H1 (cell line): ENCODE measurements at regions not wholly inside any gene's neighbourhood (a gene's known extent, or its start where the extent isn't known, plus 50 kb on each side); places are given as distances from the start of the nearest gene placed in this dataset.

ENCODE experiments used
- CTCF ChIA-PET: fragments of 300-600 bp; sonication (Branson Sonifier 250); formaldehyde crosslinking; loops from one replicate; lab custom pipeline; 2021; ENCODE audit not compliant: partially characterized antibody; lab: Charles Lee
- POLR2A ChIA-PET: fragments of 300-600 bp; sonication (Branson Sonifier 250); formaldehyde crosslinking; loops from one replicate; lab custom pipeline; 2021; ENCODE audit warnings: inconsistent platforms; ENCODE audit not compliant: partially characterized antibody; lab: Charles Lee
- DNase-seq, 2 experiments: peaks; one replicate each; pipeline versions ENCODE4 v3.0.0 to v3.0.0-alpha.2; 2010 to 2022; ENCODE audit warnings: low spot score in 2 of 2, low read depth in 1 of 2, mixed read lengths in 1 of 2
- FAIRE-seq: peaks from 2 replicates; lab custom pipeline; 2011; peaks lifted over from hg19 to GRCh38; lab: Jason Lieb, UNC
- H2AFZ ChIP-seq: 2 replicates; pipeline ENCODE4 v1.8.1; 2012; ENCODE audit warnings: low read length, inconsistent platforms
- H2AK5ac ChIP-seq: 2 replicates; pipeline ENCODE4 v1.6.1; 2013; ENCODE audit warnings: low read depth, low read length
- H2BK120ac ChIP-seq: replicated peaks from 2 replicates; pipeline ENCODE3; 2013; ENCODE audit warnings: low read depth, low read length, inconsistent platforms
- H2BK12ac ChIP-seq: 2 replicates; pipeline ENCODE4 v1.6.1; 2013; ENCODE audit warnings: low read depth, low read length
- H2BK15ac ChIP-seq: 2 replicates; pipeline ENCODE4 v1.6.1; 2013; ENCODE audit warnings: low read length
- H2BK20ac ChIP-seq: 2 replicates; pipeline ENCODE4 v1.6.1; 2013; ENCODE audit warnings: low read length
- H2BK5ac ChIP-seq: 2 replicates; pipeline ENCODE4 v1.6.1; 2013; ENCODE audit warnings: low read depth, low read length
- H3K14ac ChIP-seq: 2 replicates; pipeline ENCODE4 v1.6.1; 2013; ENCODE audit warnings: inconsistent platforms; ENCODE audit not compliant: insufficient read length
- H3K18ac ChIP-seq: 2 replicates; pipeline ENCODE4 v1.6.1; 2013; ENCODE audit warnings: low read length; ENCODE audit errors: extremely low read depth
- H3K23ac ChIP-seq: 2 replicates; pipeline ENCODE4 v1.6.1; 2013; ENCODE audit warnings: inconsistent platforms; ENCODE audit not compliant: insufficient read length
- H3K23me2 ChIP-seq: 2 replicates; pipeline ENCODE4 v1.6.1; 2013; ENCODE audit warnings: low read depth, low read length
- H3K27ac ChIP-seq: 2 replicates; pipeline ENCODE4 v1.6.1; 2011; ENCODE audit warnings: low read depth, low read length, inconsistent platforms
- H3K27me3 ChIP-seq, 4 experiments: replicated peaks in 1 of 4; 1 replicate in 1 of 4; 2 replicates in 3 of 4; pipeline versions ENCODE4 v1.6.1 to v1.8.1; 2011 to 2013; ENCODE audit warnings: low read length in 3 of 4, mild to moderate bottlenecking in 3 of 4, inconsistent platforms in 2 of 4, mixed read lengths in 2 of 4, moderate library complexity in 1 of 4; ENCODE audit not compliant: control insufficient read depth in 3 of 4, insufficient read depth in 3 of 4; ENCODE audit errors: extremely low read depth in 1 of 4
- H3K36me3 ChIP-seq, 4 experiments: 2 replicates each; pipeline versions ENCODE4 v1.6.1 to v1.8.1; 2011 to 2013; ENCODE audit warnings: mild to moderate bottlenecking in 4 of 4, low read length in 3 of 4, moderate library complexity in 2 of 4, control low read depth in 1 of 4, inconsistent platforms in 1 of 4; ENCODE audit not compliant: insufficient read depth in 4 of 4, control insufficient read depth in 2 of 4
- H3K4ac ChIP-seq: replicated peaks from 2 replicates; pipeline ENCODE3; 2013; ENCODE audit warnings: low read length, low read depth, mixed read lengths, inconsistent platforms; ENCODE audit not compliant: insufficient read length
- H3K4me1 ChIP-seq, 4 experiments: replicated peaks in 1 of 4; 1 replicate in 1 of 4; 2 replicates in 3 of 4; pipeline versions ENCODE4 v1.6.1 to v1.8.1; 2011 to 2013; ENCODE audit warnings: low read length in 3 of 4, inconsistent platforms in 2 of 4, mixed read lengths in 1 of 4; ENCODE audit not compliant: insufficient read depth in 4 of 4, control insufficient read depth in 3 of 4
- H3K4me2 ChIP-seq, 2 experiments: 2 replicates each; pipeline versions ENCODE4 v1.6.1 to v1.8.1; 2011 to 2013; ENCODE audit warnings: low read depth in 2 of 2, low read length in 2 of 2, control low read depth in 1 of 2, inconsistent platforms in 1 of 2, mild to moderate bottlenecking in 1 of 2; ENCODE audit not compliant: insufficient read depth in 1 of 2
- H3K4me3 ChIP-seq, 4 experiments: fragments of 200-600, 300-600 bp in 1 of 4; sonication (generic), shearing (Covaris generic), sonication (Bioruptor Twin) in 1 of 4; 2 replicates each; pipeline versions ENCODE4 v1.5.1 to v1.8.1; 2011 to 2016; ENCODE audit warnings: low read length in 4 of 4, low read depth in 3 of 4, control low read depth in 2 of 4, inconsistent platforms in 2 of 4, mild to moderate bottlenecking in 2 of 4, mixed read lengths in 1 of 4, moderate library complexity in 1 of 4; ENCODE audit not compliant: insufficient read depth in 2 of 4; ENCODE audit errors: extremely low read depth in 1 of 4
- H3K56ac ChIP-seq: replicated peaks from 2 replicates; pipeline ENCODE3; 2013; ENCODE audit warnings: low read depth, mild to moderate bottlenecking, mixed read lengths, low read length, inconsistent platforms; ENCODE audit not compliant: insufficient read length
- H3K79me1 ChIP-seq: 2 replicates; pipeline ENCODE4 v1.6.1; 2013; ENCODE audit warnings: low read depth, low read length, control low read depth
- H3K79me2 ChIP-seq, 2 experiments: 2 replicates each; pipeline versions ENCODE4 v1.6.1 to v1.8.1; 2012 to 2013; ENCODE audit warnings: low read length in 2 of 2, mild to moderate bottlenecking in 2 of 2, inconsistent platforms in 1 of 2; ENCODE audit not compliant: insufficient read depth in 2 of 2, control insufficient read depth in 1 of 2
- H3K9ac ChIP-seq, 4 experiments: replicated peaks in 1 of 4; 1 replicate in 1 of 4; 2 replicates in 3 of 4; pipeline versions ENCODE4 v1.6.1 to v1.8.1; 2011 to 2013; ENCODE audit warnings: low read depth in 3 of 4, low read length in 3 of 4, control low read depth in 2 of 4, mild to moderate bottlenecking in 2 of 4, moderate library complexity in 2 of 4, inconsistent platforms in 1 of 4; ENCODE audit errors: extremely low read depth in 1 of 4
- H3K9me3 ChIP-seq, 2 experiments: 2 replicates each; pipeline versions ENCODE4 v1.6.1 to v1.8.1; 2012 to 2013; ENCODE audit warnings: mild to moderate bottlenecking in 2 of 2, moderate library complexity in 2 of 2, control low read depth in 1 of 2, inconsistent platforms in 1 of 2, low read depth in 1 of 2, low read length in 1 of 2, mixed read lengths in 1 of 2; ENCODE audit not compliant: insufficient read depth in 2 of 2
- H4K20me1 ChIP-seq, 2 experiments: replicated peaks in 1 of 2; 2 replicates each; pipeline versions ENCODE3 to v1.8.1; 2011 to 2013; ENCODE audit warnings: inconsistent platforms in 2 of 2, low read length in 2 of 2, mild to moderate bottlenecking in 1 of 2; ENCODE audit not compliant: insufficient read depth in 2 of 2, control insufficient read depth in 1 of 2
- H4K5ac ChIP-seq: 2 replicates; pipeline ENCODE4 v1.6.1; 2013; ENCODE audit warnings: low read length, low read depth, mixed read lengths, inconsistent platforms; ENCODE audit not compliant: insufficient read length
- H4K8ac ChIP-seq: 2 replicates; pipeline ENCODE4 v1.8.0; 2013; ENCODE audit warnings: mild to moderate bottlenecking, moderate library complexity, low read length, inconsistent platforms; ENCODE audit not compliant: insufficient read depth; ENCODE audit errors: extremely low read depth
- H4K91ac ChIP-seq: replicated peaks from 2 replicates; pipeline ENCODE3; 2013; ENCODE audit warnings: low read length, mixed read lengths, inconsistent platforms; ENCODE audit not compliant: insufficient read length
- CHD1 ChIP-seq: IDR thresholded peaks from 2 replicates; pipeline ENCODE4 v1.6.1; 2012; ENCODE audit warnings: low read depth, low read length, improper control_type of control experiment
- CHD2 ChIP-seq: IDR thresholded peaks from 2 replicates; pipeline ENCODE4 v1.6.1; 2012; ENCODE audit warnings: low read length, improper control_type of control experiment
- EZH2 ChIP-seq: fragments of 200-600 bp; sonication (generic); IDR thresholded peaks from 2 replicates; pipeline ENCODE4 v1.7.1; 2012; ENCODE audit warnings: low read depth, mild to moderate bottlenecking, moderate library complexity, low read length, inconsistent platforms; ENCODE audit not compliant: severe bottlenecking
- HDAC6 ChIP-seq: IDR thresholded peaks from one replicate; pipeline ENCODE4 v1.7.1; 2012; ENCODE audit warnings: low read depth, mild to moderate bottlenecking, inconsistent platforms, low read length, moderate library complexity
- KDM5A ChIP-seq: fragments of 200-600 bp; IDR thresholded peaks from 2 replicates; pipeline ENCODE4 v1.7.1; 2012; ENCODE audit warnings: mild to moderate bottlenecking, low read length, inconsistent platforms, mixed read lengths
- PHF8 ChIP-seq: fragments of 200-600 bp; sonication (generic); conservative IDR thresholded peaks from 2 replicates; pipeline ENCODE4 v1.7.1; 2012; ENCODE audit warnings: low read depth, mild to moderate bottlenecking, inconsistent platforms, low read length, moderate library complexity
- RXRA ChIP-seq: IDR thresholded peaks from 2 replicates; pipeline ENCODE4 v1.6.1; 2011; ENCODE audit warnings: low read depth, mild to moderate bottlenecking, low read length, moderate library complexity; ENCODE audit not compliant: insufficient read depth
- SIX5 ChIP-seq: IDR thresholded peaks from 2 replicates; pipeline ENCODE4 v1.6.1; 2011; ENCODE audit warnings: mild to moderate bottlenecking, low read depth, low read length
- SP1 ChIP-seq: IDR thresholded peaks from 2 replicates; pipeline ENCODE4 v1.6.1; 2011; ENCODE audit warnings: low read depth, low read length
- SRF ChIP-seq: IDR thresholded peaks from 2 replicates; pipeline ENCODE4 v1.6.1; 2011; ENCODE audit warnings: mild to moderate bottlenecking, low read depth, low read length, moderate library complexity
- ZNF274 ChIP-seq: IDR thresholded peaks from 2 replicates; pipeline ENCODE4 v1.7.0; 2012; ENCODE audit warnings: low read length, borderline replicate concordance; ENCODE audit errors: extremely low read depth
- WGBS, 2 experiments: shearing (Covaris generic) in 1 of 2; methylation state at CpG; one replicate each; pipeline versions ENCODE4 v1.1.6 to v1.1.7; 2013 to 2015; ENCODE audit warnings: low lambda C conversion rate in 2 of 2, mixed read lengths in 2 of 2, inconsistent platforms in 1 of 2, low coverage in 1 of 2, missing lambda C conversion rate in 1 of 2; ENCODE audit not compliant: insufficient replicate concordance in 2 of 2, insufficient coverage in 1 of 2, insufficient read length in 1 of 2; ENCODE audit errors: extremely low coverage in 1 of 2, missing lambda C conversion rate in 1 of 2; 5-methylcytosine and 5-hydroxymethylcytosine counted together
- TF ChIP-seq, protein P1 (sequence below), 3 experiments: IDR thresholded peaks; 1 replicate in 2 of 3; 2 replicates in 1 of 3; pipeline versions ENCODE4 v1.5.1 to v1.6.1; 2011; ENCODE audit warnings: low read length in 3 of 3, mild to moderate bottlenecking in 3 of 3, inconsistent platforms in 2 of 3, low read depth in 1 of 3, moderate library complexity in 1 of 3; ENCODE audit not compliant: insufficient read depth in 1 of 3; ENCODE audit errors: control extremely low read depth in 1 of 3

DNA sequence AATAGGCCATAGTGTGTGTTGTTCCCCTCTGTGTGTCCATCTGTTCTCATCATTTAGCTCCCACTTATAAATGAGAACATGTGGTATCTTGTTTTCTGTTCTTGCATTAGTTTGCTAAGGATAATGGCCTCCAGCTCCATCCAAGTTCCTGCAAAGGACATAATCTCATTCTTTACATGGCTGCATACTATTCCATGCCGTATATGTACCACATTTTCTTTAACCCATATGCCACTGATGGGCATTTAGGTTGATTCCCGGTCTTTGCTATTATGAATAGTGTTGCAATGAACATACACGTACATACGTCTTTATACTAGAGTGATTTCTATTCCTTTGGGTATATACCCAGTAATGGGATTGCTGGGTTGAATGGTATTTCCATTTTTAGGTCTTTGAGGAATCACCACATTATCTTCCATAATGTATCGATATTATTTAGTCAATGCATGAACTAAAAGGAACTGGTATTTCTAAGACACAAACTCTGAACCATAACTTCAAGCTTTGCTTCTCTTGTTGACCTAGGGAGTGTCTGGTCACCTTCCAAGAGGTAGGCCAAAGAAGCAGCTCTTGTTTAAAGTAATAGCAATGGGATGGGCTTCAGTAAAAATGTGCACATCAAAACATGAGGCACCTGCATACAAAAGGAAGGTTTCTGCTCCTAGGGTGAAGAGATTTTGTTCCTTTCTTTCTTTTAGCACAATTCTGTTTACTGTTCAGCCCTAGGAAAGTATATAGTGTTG, 343.0 kb upstream of the ARID1B start:
- Histone ChIP-seq H3K36me3 (no peaks in the 10 kb centered on the region), H3K14ac (no peak overlapping the region), H3K18ac (no peak overlapping the region), H4K20me1 (no peaks in the 10 kb centered on the region), H4K91ac (no peak overlapping the region), H3K56ac (no peak overlapping the region), H2BK20ac (no peak overlapping the region), H3K27ac (no peak overlapping the region), H2BK120ac (no peak overlapping the region), H3K79me1 (no peaks in the 10 kb centered on the region), H2BK5ac (no peak overlapping the region), H3K4ac (no peak overlapping the region), H2AK5ac (no peak overlapping the region), H3K27me3 (no peaks in the 10 kb centered on the region), H2AFZ (no peak overlapping the region), H3K23me2 (no peaks in the 10 kb centered on the region), H2BK15ac (no peak overlapping the region), H2BK12ac (no peak overlapping the region), H3K9me3 (no peaks in the 10 kb centered on the region), H4K5ac (no peak overlapping the region), H3K4me3 (no peak overlapping the region), H4K8ac (no peak overlapping the region), H3K23ac (no peak overlapping the region), H3K4me2 (no peak overlapping the region), H3K4me1 (no peaks in the 10 kb centered on the region), H3K79me2 (no peaks in the 10 kb centered on the region), H3K9ac (no peak overlapping the region)
- ChIA-PET POLR2A (no interaction called here), CTCF (interaction anchor here (1.6 kb wide), 1 partner anchor 16 kb away, joined by 4 read pairs; no protein-coding TSS in a partner anchor)
- no peak for DNase-seq
- FAIRE-seq = no peak
- 91% methylated on average over 5 of the region's 5 CpGs; no CpG with 5 or more reads in 1 of the 2 experiments for WGBS, 2 experiments
- no peak for TF ChIP-seq KDM5A
- no peak for TF ChIP-seq SP1
- no peak for TF ChIP-seq CHD1
- no peak for TF ChIP-seq CHD2
- no peak for TF ChIP-seq ZNF274
- no peak for TF ChIP-seq SIX5
- TF ChIP-seq SRF = no peak
- TF ChIP-seq EZH2 = no peak
- no peak for TF ChIP-seq RXRA
- no peak for TF ChIP-seq PHF8
- TF ChIP-seq HDAC6 = no peak
- TF ChIP-seq, protein P1, sequence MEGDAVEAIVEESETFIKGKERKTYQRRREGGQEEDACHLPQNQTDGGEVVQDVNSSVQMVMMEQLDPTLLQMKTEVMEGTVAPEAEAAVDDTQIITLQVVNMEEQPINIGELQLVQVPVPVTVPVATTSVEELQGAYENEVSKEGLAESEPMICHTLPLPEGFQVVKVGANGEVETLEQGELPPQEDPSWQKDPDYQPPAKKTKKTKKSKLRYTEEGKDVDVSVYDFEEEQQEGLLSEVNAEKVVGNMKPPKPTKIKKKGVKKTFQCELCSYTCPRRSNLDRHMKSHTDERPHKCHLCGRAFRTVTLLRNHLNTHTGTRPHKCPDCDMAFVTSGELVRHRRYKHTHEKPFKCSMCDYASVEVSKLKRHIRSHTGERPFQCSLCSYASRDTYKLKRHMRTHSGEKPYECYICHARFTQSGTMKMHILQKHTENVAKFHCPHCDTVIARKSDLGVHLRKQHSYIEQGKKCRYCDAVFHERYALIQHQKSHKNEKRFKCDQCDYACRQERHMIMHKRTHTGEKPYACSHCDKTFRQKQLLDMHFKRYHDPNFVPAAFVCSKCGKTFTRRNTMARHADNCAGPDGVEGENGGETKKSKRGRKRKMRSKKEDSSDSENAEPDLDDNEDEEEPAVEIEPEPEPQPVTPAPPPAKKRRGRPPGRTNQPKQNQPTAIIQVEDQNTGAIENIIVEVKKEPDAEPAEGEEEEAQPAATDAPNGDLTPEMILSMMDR (IDR thresholded peaks at IDR 0.05; ENCODE audit: control extremely low read depth in 1 of 3, insufficient read depth in 1 of 3, low read depth in 1 of 3, low read length in 3 of 3) = no peak
